ENCODE measurements at regions not wholly inside any gene's neighbourhood (a gene's known extent, or its start where the extent isn't known, plus 50 kb on each side); places are given as distances from the start of the nearest gene placed in this dataset.

DNA sequence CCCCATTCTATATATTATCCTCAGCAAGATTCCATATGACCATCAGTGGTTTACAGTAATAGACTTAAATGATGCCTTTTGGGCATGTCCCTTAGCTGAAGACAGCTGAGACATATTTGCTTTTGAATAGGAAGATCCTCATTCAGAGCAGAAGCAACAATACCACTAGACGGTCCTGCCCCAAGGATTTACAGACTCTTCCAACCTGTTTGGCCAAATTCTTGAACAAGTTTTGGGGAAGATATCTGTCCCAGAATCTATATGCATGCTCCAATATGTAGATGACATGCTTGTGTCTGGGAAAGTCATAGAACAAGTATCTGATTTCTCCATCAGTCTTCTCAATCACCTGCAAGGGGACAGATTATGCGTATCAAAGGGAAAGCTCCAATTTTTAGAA lies 137.1 kb upstream of the RMP24 start:
- no peak overlapping the region for H3K9ac ChIP-seq (ENCODE audit: low read depth, low read length, poor library complexity, severe bottlenecking)
- H3F3A ChIP-seq (ENCODE audit: low read depth): no peaks in the 10 kb centered on the region

GRCh38 chr18:35835833-35836232 lies 136.6 kb upstream of the RMP24 start:
- no peaks in the 10 kb centered on the region for H4K20me1 ChIP-seq (ENCODE audit: insufficient read depth, low read length, poor library complexity, severe bottlenecking)
- H3K9me3 ChIP-seq (ENCODE audit: insufficient read depth, low read depth, low read length): peaks cover 9% of the 10 kb centered on the region; the same call in 1 of the 2 replicates
- H3K4me3 ChIP-seq (ENCODE audit: low read length, poor library complexity, severe bottlenecking): no peak overlapping the region
- no peaks in the 10 kb centered on the region for H3F3A ChIP-seq (ENCODE audit: low read depth)
- H3K4me2 ChIP-seq (ENCODE audit: low read depth, low read length, poor library complexity, severe bottlenecking): no peak overlapping the region
- no peaks in the 10 kb centered on the region for H3K27me3 ChIP-seq (ENCODE audit: insufficient read depth, low read length, poor library complexity, severe bottlenecking)
- no peak overlapping the region for H3K9ac ChIP-seq (ENCODE audit: low read depth, low read length, poor library complexity, severe bottlenecking)
- TF ChIP-seq CTCF (conservative IDR thresholded peaks at IDR 0.05; ENCODE audit: low read length) (no peak), EZH2phosphoT487 (IDR thresholded peaks at IDR 0.05; ENCODE audit: borderline replicate concordance) (no peak)
- H3K36me3 ChIP-seq (ENCODE audit: insufficient read depth, low read length): no peaks in the 10 kb centered on the region
- H3K9me2 ChIP-seq (replicated peaks; ENCODE audit: low read depth, low read length): no peaks in the 10 kb centered on the region
- H2AFZ ChIP-seq (ENCODE audit: low read length): no peak overlapping the region
- H3K79me2 ChIP-seq (ENCODE audit: insufficient read depth, low read length): no peaks in the 10 kb centered on the region
- no peaks in the 10 kb centered on the region for H3K4me1 ChIP-seq (ENCODE audit: insufficient read depth, low read length, poor library complexity, severe bottlenecking)

More for the DNA sequence above, 137.1 kb upstream of the RMP24 start:
- Histone ChIP-seq H4K20me1 (ENCODE audit: insufficient read depth, low read length, poor library complexity, severe bottlenecking) (no peaks in the 10 kb centered on the region), H3K27me3 (ENCODE audit: insufficient read depth, low read length, poor library complexity, severe bottlenecking) (no peaks in the 10 kb centered on the region), H3K4me1 (ENCODE audit: insufficient read depth, low read length, poor library complexity, severe bottlenecking) (no peaks in the 10 kb centered on the region), H3K9me3 (ENCODE audit: insufficient read depth, low read depth, low read length) (peaks cover 9% of the 10 kb centered on the region; the same call in 1 of the 2 replicates), H3K4me2 (ENCODE audit: low read depth, low read length, poor library complexity, severe bottlenecking) (no peak overlapping the region), H3K79me2 (ENCODE audit: insufficient read depth, low read length) (no peaks in the 10 kb centered on the region), H3K36me3 (ENCODE audit: insufficient read depth, low read length) (no peaks in the 10 kb centered on the region), H2AFZ (ENCODE audit: low read length) (no peak overlapping the region), H3K4me3 (ENCODE audit: low read length, poor library complexity, severe bottlenecking) (no peak overlapping the region), H3K9me2 (replicated peaks; ENCODE audit: low read depth, low read length) (no peaks in the 10 kb centered on the region)
- TF ChIP-seq EZH2phosphoT487 (IDR thresholded peaks at IDR 0.05; ENCODE audit: borderline replicate concordance) (no peak), CTCF (conservative IDR thresholded peaks at IDR 0.05; ENCODE audit: low read length) (no peak)

DNA sequence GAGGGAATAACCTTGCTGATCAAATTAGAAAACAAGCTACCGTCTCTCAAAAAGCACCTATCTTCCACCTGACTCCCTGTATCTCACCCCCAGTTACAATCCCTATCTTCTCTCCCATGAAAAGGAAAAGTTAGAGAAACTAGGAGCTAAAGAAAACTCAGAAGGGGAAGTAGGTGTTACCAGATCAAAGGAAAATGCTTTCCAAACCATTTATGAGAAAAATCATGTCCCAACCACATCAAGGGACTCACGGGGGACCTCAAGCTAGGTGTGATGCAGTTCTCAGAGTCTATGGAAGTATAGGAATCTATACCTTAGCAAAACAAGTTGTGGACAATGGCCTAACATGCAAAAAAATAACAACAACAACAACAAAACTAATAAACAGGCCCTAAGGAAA lies 135.5 kb upstream of the RMP24 start:
- no peaks in the 10 kb centered on the region for H3K9me2 ChIP-seq (replicated peaks; ENCODE audit: low read depth, low read length)
- H4K20me1 ChIP-seq (ENCODE audit: insufficient read depth, low read length, poor library complexity, severe bottlenecking): no peaks in the 10 kb centered on the region
- no peak overlapping the region for H3K4me2 ChIP-seq (ENCODE audit: low read depth, low read length, poor library complexity, severe bottlenecking)
- peaks cover 7% of the 10 kb centered on the region; the same call in 1 of the 2 replicates for H3K9me3 ChIP-seq (ENCODE audit: insufficient read depth, low read depth, low read length)
- H3K9ac ChIP-seq (ENCODE audit: low read depth, low read length, poor library complexity, severe bottlenecking): no peak overlapping the region
- no peak overlapping the region for H2AFZ ChIP-seq (ENCODE audit: low read length)
- no peaks in the 10 kb centered on the region for H3K27me3 ChIP-seq (ENCODE audit: insufficient read depth, low read length, poor library complexity, severe bottlenecking)
- H3F3A ChIP-seq (ENCODE audit: low read depth): no peaks in the 10 kb centered on the region
- no peaks in the 10 kb centered on the region for H3K36me3 ChIP-seq (ENCODE audit: insufficient read depth, low read length)
- no peaks in the 10 kb centered on the region for H3K79me2 ChIP-seq (ENCODE audit: insufficient read depth, low read length)
- H3K4me3 ChIP-seq (ENCODE audit: low read length, poor library complexity, severe bottlenecking): no peak overlapping the region
- no peaks in the 10 kb centered on the region for H3K4me1 ChIP-seq (ENCODE audit: insufficient read depth, low read length, poor library complexity, severe bottlenecking)
- TF ChIP-seq CTCF (conservative IDR thresholded peaks at IDR 0.05; ENCODE audit: low read length) (no peak), EZH2phosphoT487 (IDR thresholded peaks at IDR 0.05; ENCODE audit: borderline replicate concordance) (no peak)
